Sigmoid colon (tissue), 4 donors: ENCODE measurements at regions not wholly inside any gene's neighbourhood (a gene's known extent, or its start where the extent isn't known, plus 50 kb on each side); places are given as distances from the start of the nearest gene placed in this dataset.

Experiments used
- CTCF ChIP-seq, 4 experiments: fragments of 450-650 bp in 3 of 4; fragments of 200-600 bp in 1 of 4; IDR thresholded peaks; one replicate each; pipeline ENCODE4 v1.5.1; 2016 to 2019; ENCODE audit warnings: antibody characterized with exemption in 4 of 4, mild to moderate bottlenecking in 3 of 4, moderate library complexity in 2 of 4
- EP300 ChIP-seq, 4 donors: sonication (generic); formaldehyde crosslinking; IDR thresholded peaks; one replicate each; pipeline ENCODE4 v1.6.1; 2017; ENCODE audit warnings: antibody characterized with exemption in 4 of 4
- POLR2A ChIP-seq, 2 donors: fragments of 450-650 bp; IDR thresholded peaks; one replicate each; pipeline ENCODE4 v1.6.1; 2016; ENCODE audit warnings: antibody characterized with exemption in 2 of 2, mild to moderate bottlenecking in 2 of 2, moderate library complexity in 2 of 2
- POLR2AphosphoS5 ChIP-seq, 4 donors: sonication (generic); formaldehyde crosslinking; IDR thresholded peaks; one replicate each; pipeline ENCODE4 v1.6.1; 2017; ENCODE audit warnings: antibody characterized with exemption in 4 of 4

GRCh38 chr16:6133009-6133557 lies 1035.5 kb upstream of the EEF2KMT start:
- no peak for TF ChIP-seq EP300 (IDR thresholded peaks at IDR 0.05)
- TF ChIP-seq CTCF (IDR thresholded peaks at IDR 0.05): no peak
- TF ChIP-seq POLR2A (IDR thresholded peaks at IDR 0.05): no peak
- TF ChIP-seq POLR2AphosphoS5 (IDR thresholded peaks at IDR 0.05): no peak
